ENCODE measurements at regions not wholly inside any gene's neighbourhood (a gene's known extent, or its start where the extent isn't known, plus 50 kb on each side); places are given as distances from the start of the nearest gene placed in this dataset.

DNA sequence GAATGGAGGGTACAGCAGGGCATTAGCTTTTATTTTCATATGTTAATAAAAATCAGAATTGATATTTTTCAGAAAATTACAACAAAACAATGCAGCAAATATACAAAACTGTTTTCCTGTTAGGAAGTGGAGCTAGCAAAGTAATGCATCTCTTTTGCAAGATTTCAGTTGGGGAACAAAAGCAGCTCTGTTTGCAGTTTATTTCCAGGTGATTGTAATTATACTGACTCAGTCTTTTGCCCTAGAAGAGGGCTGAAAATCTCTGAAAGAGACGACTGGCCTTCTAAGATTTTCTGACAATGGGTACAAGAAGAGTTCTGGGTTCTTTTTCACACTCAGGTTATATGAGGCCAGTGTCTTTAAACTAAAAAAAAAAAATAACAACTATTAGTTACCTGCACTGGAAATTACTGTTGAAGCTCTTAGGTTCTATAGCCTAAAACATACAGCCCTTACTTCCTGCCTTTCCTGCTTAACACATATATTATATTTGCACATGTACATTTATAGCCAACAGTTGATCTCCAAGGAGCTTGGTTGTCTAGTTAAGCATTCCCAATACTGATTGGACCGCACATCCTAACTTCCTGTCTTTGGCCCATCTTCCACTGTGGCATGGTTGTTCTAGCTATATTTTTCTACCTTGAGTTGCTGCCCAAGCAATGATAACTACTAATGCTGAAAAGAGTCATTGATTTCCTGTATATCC, 199.1 kb upstream of the KRR1 start:
- TF ChIP-seq, protein P1, sequence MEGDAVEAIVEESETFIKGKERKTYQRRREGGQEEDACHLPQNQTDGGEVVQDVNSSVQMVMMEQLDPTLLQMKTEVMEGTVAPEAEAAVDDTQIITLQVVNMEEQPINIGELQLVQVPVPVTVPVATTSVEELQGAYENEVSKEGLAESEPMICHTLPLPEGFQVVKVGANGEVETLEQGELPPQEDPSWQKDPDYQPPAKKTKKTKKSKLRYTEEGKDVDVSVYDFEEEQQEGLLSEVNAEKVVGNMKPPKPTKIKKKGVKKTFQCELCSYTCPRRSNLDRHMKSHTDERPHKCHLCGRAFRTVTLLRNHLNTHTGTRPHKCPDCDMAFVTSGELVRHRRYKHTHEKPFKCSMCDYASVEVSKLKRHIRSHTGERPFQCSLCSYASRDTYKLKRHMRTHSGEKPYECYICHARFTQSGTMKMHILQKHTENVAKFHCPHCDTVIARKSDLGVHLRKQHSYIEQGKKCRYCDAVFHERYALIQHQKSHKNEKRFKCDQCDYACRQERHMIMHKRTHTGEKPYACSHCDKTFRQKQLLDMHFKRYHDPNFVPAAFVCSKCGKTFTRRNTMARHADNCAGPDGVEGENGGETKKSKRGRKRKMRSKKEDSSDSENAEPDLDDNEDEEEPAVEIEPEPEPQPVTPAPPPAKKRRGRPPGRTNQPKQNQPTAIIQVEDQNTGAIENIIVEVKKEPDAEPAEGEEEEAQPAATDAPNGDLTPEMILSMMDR (IDR thresholded peaks at IDR 0.05; ENCODE audit: low read depth, low read length) = no peak
- TF ChIP-seq EZH2phosphoT487 (IDR thresholded peaks at IDR 0.05; ENCODE audit: low read depth) = no peak
